ENCODE measurements at regions not wholly inside any gene's neighbourhood (a gene's known extent, or its start where the extent isn't known, plus 50 kb on each side); places are given as distances from the start of the nearest gene placed in this dataset.

DNA sequence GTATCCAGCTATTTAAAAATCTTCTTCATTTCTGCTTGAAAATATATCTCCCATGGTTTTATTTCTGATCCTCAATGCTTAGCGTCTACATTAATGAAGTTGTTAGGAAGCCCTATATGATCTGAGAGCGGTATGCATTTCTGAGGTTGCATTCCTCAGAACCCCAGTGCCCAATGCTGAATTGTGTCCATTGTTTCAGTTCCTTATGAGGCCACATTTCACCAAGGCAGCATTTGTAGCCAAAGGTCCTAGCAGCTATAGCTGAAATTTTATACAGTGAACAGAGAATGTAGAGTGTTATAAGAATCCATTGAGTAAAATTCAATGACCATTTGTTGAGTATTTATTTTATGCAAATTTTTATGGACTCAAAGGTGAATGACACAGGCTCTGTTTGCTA is 209.5 kb downstream of the PCDH7 start:
- Histone ChIP-seq H3K4me3 (ENCODE audit: low read length) (no peak overlapping the region), H3K27ac (ENCODE audit: low read length) (no peak overlapping the region), H3K4me1 (ENCODE audit: control insufficient read depth, insufficient read depth, low read length) (no peaks in the 10 kb centered on the region), H3K9me3 (ENCODE audit: control insufficient read depth, insufficient read depth, low read length) (no peaks in the 10 kb centered on the region), H3K27me3 (ENCODE audit: control insufficient read depth, insufficient read depth, low read length) (no peaks in the 10 kb centered on the region), H3K36me3 (ENCODE audit: control insufficient read depth, insufficient read depth, low read length) (no peaks in the 10 kb centered on the region)
- DNase-seq (ENCODE audit: low read depth, low spot score), result no peak
- WGBS (ENCODE audit: insufficient coverage, insufficient read length), result no CpG with 5 or more reads among the region's 2 CpGs

DNA sequence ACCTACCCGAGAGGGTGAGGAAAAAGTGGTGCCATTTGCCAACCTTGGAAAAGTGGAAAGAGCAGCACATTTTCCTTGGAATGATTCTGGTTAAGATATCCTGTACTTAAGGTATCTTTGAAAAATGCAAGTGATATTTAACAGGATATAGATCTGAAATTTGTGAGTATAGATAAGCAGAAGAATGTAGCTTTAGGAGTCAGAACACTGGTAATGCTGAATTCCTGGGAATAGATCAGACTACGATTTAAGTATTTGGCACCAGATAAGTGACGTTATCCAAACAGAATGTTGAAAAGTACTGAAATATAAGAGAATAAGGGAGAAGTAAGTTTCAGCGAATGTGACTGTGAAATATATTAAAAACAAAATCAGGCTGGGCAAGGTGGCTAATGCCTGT is 210.1 kb downstream of the PCDH7 start:
- Histone ChIP-seq H3K27me3 (ENCODE audit: control insufficient read depth, insufficient read depth, low read length) (no peaks in the 10 kb centered on the region), H3K27ac (ENCODE audit: low read length) (no peak overlapping the region), H3K4me3 (ENCODE audit: low read length) (no peak overlapping the region), H3K36me3 (ENCODE audit: control insufficient read depth, insufficient read depth, low read length) (no peaks in the 10 kb centered on the region), H3K4me1 (ENCODE audit: control insufficient read depth, insufficient read depth, low read length) (no peaks in the 10 kb centered on the region), H3K9me3 (ENCODE audit: control insufficient read depth, insufficient read depth, low read length) (no peaks in the 10 kb centered on the region)
- DNase-seq (ENCODE audit: low read depth, low spot score), result no peak
- no CpG with 5 or more reads among the region's 4 CpGs for WGBS (ENCODE audit: insufficient coverage, insufficient read length)

GRCh38 chr4:30932581-30932980 is 212.4 kb downstream of the PCDH7 start:
- Histone ChIP-seq H3K4me1 (ENCODE audit: control insufficient read depth, insufficient read depth, low read length) (no peaks in the 10 kb centered on the region), H3K27me3 (ENCODE audit: control insufficient read depth, insufficient read depth, low read length) (no peaks in the 10 kb centered on the region), H3K4me3 (ENCODE audit: low read length) (no peak overlapping the region), H3K27ac (ENCODE audit: low read length) (no peak overlapping the region), H3K9me3 (ENCODE audit: control insufficient read depth, insufficient read depth, low read length) (no peaks in the 10 kb centered on the region), H3K36me3 (ENCODE audit: control insufficient read depth, insufficient read depth, low read length) (no peaks in the 10 kb centered on the region)
- no CpG with 5 or more reads among the region's 3 CpGs for WGBS (ENCODE audit: insufficient coverage, insufficient read length)
- DNase-seq (ENCODE audit: low read depth, low spot score), result no peak

GRCh38 chr4:30939069-30939468 is 218.9 kb downstream of the PCDH7 start:
- Histone ChIP-seq H3K4me3 (ENCODE audit: low read length) (no peak overlapping the region), H3K27ac (ENCODE audit: low read length) (no peak overlapping the region), H3K36me3 (ENCODE audit: control insufficient read depth, insufficient read depth, low read length) (no peaks in the 10 kb centered on the region), H3K27me3 (ENCODE audit: control insufficient read depth, insufficient read depth, low read length) (no peaks in the 10 kb centered on the region), H3K9me3 (ENCODE audit: control insufficient read depth, insufficient read depth, low read length) (no peaks in the 10 kb centered on the region), H3K4me1 (ENCODE audit: control insufficient read depth, insufficient read depth, low read length) (no peaks in the 10 kb centered on the region)
- DNase-seq (ENCODE audit: low read depth, low spot score), result no peak

GRCh38 chr4:30939684-30940083 is 219.5 kb downstream of the PCDH7 start:
- no peaks in the 10 kb centered on the region for H3K4me1 ChIP-seq (ENCODE audit: control insufficient read depth, insufficient read depth, low read length)
- no CpG with 5 or more reads among the region's 4 CpGs for WGBS (ENCODE audit: insufficient coverage, insufficient read length)
- H3K27me3 ChIP-seq (ENCODE audit: control insufficient read depth, insufficient read depth, low read length), result no peaks in the 10 kb centered on the region
- DNase-seq (ENCODE audit: low read depth, low spot score), result no peak
- no peak overlapping the region for H3K27ac ChIP-seq (ENCODE audit: low read length)
- H3K9me3 ChIP-seq (ENCODE audit: control insufficient read depth, insufficient read depth, low read length), result no peaks in the 10 kb centered on the region
- no peaks in the 10 kb centered on the region for H3K36me3 ChIP-seq (ENCODE audit: control insufficient read depth, insufficient read depth, low read length)
- H3K4me3 ChIP-seq (ENCODE audit: low read length), result no peak overlapping the region

DNA sequence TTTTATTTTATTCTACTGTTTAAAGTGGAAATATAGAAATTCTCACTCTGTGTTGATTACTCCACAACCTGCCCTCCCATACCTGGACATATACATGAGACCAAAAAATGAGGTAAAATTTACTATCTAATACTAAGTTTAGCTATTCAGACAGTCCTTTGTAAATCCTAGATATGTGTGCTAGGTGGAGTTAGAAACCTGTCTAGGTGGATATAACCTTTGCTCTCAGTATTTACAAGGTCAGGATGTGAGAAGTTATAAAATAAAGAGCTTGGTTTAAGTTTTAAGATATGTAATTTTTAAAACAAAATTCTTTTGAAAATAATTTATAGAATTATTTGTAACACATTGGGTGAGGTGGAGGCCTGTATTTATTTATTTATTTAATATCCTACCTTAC is 221.5 kb downstream of the PCDH7 start:
- H3K4me1 ChIP-seq (ENCODE audit: control insufficient read depth, insufficient read depth, low read length), result no peaks in the 10 kb centered on the region
- no peaks in the 10 kb centered on the region for H3K27me3 ChIP-seq (ENCODE audit: control insufficient read depth, insufficient read depth, low read length)

GRCh38 chr4:30943356-30943755 is 223.2 kb downstream of the PCDH7 start:
- no peak overlapping the region for H3K4me3 ChIP-seq (ENCODE audit: low read length)
- H3K9me3 ChIP-seq (ENCODE audit: control insufficient read depth, insufficient read depth, low read length), result no peaks in the 10 kb centered on the region
- H3K27ac ChIP-seq (ENCODE audit: low read length), result no peak overlapping the region
- H3K4me1 ChIP-seq (ENCODE audit: control insufficient read depth, insufficient read depth, low read length), result no peaks in the 10 kb centered on the region
- H3K27me3 ChIP-seq (ENCODE audit: control insufficient read depth, insufficient read depth, low read length), result no peaks in the 10 kb centered on the region
- no peak for DNase-seq (ENCODE audit: low read depth, low spot score)
- WGBS (ENCODE audit: insufficient coverage, insufficient read length), result no CpG with 5 or more reads among the region's 2 CpGs
- no peaks in the 10 kb centered on the region for H3K36me3 ChIP-seq (ENCODE audit: control insufficient read depth, insufficient read depth, low read length)

More for the DNA sequence above, 221.5 kb downstream of the PCDH7 start:
- no peak overlapping the region for H3K27ac ChIP-seq (ENCODE audit: low read length)
- H3K36me3 ChIP-seq (ENCODE audit: control insufficient read depth, insufficient read depth, low read length), result no peaks in the 10 kb centered on the region
- H3K4me3 ChIP-seq (ENCODE audit: low read length), result no peak overlapping the region
- DNase-seq (ENCODE audit: low read depth, low spot score), result no peak
- no peaks in the 10 kb centered on the region for H3K9me3 ChIP-seq (ENCODE audit: control insufficient read depth, insufficient read depth, low read length)

GRCh38 chr4:30945586-30945985 is 225.4 kb downstream of the PCDH7 start:
- Histone ChIP-seq H3K4me1 (ENCODE audit: control insufficient read depth, insufficient read depth, low read length) (no peaks in the 10 kb centered on the region), H3K36me3 (ENCODE audit: control insufficient read depth, insufficient read depth, low read length) (no peaks in the 10 kb centered on the region), H3K9me3 (ENCODE audit: control insufficient read depth, insufficient read depth, low read length) (no peaks in the 10 kb centered on the region), H3K4me3 (ENCODE audit: low read length) (no peak overlapping the region), H3K27ac (ENCODE audit: low read length) (no peak overlapping the region), H3K27me3 (ENCODE audit: control insufficient read depth, insufficient read depth, low read length) (no peaks in the 10 kb centered on the region)
- WGBS (ENCODE audit: insufficient coverage, insufficient read length), result no CpG with 5 or more reads among the region's 4 CpGs
- DNase-seq (ENCODE audit: low read depth, low spot score), result no peak

- H3K36me3 ChIP-seq (ENCODE audit: control insufficient read depth, insufficient read depth, low read length), result no peaks in the 10 kb centered on the region
- H3K4me3 ChIP-seq (ENCODE audit: low read length), result no peak overlapping the region
- WGBS (ENCODE audit: insufficient coverage, insufficient read length), result no CpG with 5 or more reads among the region's 2 CpGs
- DNase-seq (ENCODE audit: low read depth, low spot score), result no peak
- H3K27me3 ChIP-seq (ENCODE audit: control insufficient read depth, insufficient read depth, low read length), result no peaks in the 10 kb centered on the region
- H3K4me1 ChIP-seq (ENCODE audit: control insufficient read depth, insufficient read depth, low read length), result no peaks in the 10 kb centered on the region
- no peak overlapping the region for H3K27ac ChIP-seq (ENCODE audit: low read length)
- H3K9me3 ChIP-seq (ENCODE audit: control insufficient read depth, insufficient read depth, low read length), result no peaks in the 10 kb centered on the region
Measured at GRCh38 chr4:30946288-30946687, 226.1 kb downstream of the PCDH7 start.

GRCh38 chr4:30948653-30949052 is 228.5 kb downstream of the PCDH7 start:
- no peaks in the 10 kb centered on the region for H3K27me3 ChIP-seq (ENCODE audit: control insufficient read depth, insufficient read depth, low read length)
- no peaks in the 10 kb centered on the region for H3K4me1 ChIP-seq (ENCODE audit: control insufficient read depth, insufficient read depth, low read length)
- no CpG with 5 or more reads among the region's 3 CpGs for WGBS (ENCODE audit: insufficient coverage, insufficient read length)
- no peaks in the 10 kb centered on the region for H3K9me3 ChIP-seq (ENCODE audit: control insufficient read depth, insufficient read depth, low read length)
- no peak overlapping the region for H3K27ac ChIP-seq (ENCODE audit: low read length)
- DNase-seq (ENCODE audit: low read depth, low spot score), result no peak
- no peak overlapping the region for H3K4me3 ChIP-seq (ENCODE audit: low read length)
- H3K36me3 ChIP-seq (ENCODE audit: control insufficient read depth, insufficient read depth, low read length), result no peaks in the 10 kb centered on the region

- Histone ChIP-seq H3K9me3 (ENCODE audit: control insufficient read depth, insufficient read depth, low read length) (no peaks in the 10 kb centered on the region), H3K4me1 (ENCODE audit: control insufficient read depth, insufficient read depth, low read length) (no peaks in the 10 kb centered on the region), H3K27ac (ENCODE audit: low read length) (no peak overlapping the region), H3K4me3 (ENCODE audit: low read length) (no peak overlapping the region), H3K36me3 (ENCODE audit: control insufficient read depth, insufficient read depth, low read length) (no peaks in the 10 kb centered on the region), H3K27me3 (ENCODE audit: control insufficient read depth, insufficient read depth, low read length) (no peaks in the 10 kb centered on the region)
- DNase-seq (ENCODE audit: low read depth, low spot score), result no peak
- WGBS (ENCODE audit: insufficient coverage, insufficient read length), result no CpG with 5 or more reads among the region's 3 CpGs
Measured at GRCh38 chr4:30950737-30951136, 230.6 kb downstream of the PCDH7 start.

Data from iPS DF 6.9 (cell line).